ENCODE measurements at regions not wholly inside any gene's neighbourhood (a gene's known extent, or its start where the extent isn't known, plus 50 kb on each side); places are given as distances from the start of the nearest gene placed in this dataset.

- TF ChIP-seq CTCF (conservative IDR thresholded peaks at IDR 0.05; ENCODE audit: low read depth, low read length) (no peak), EZH2 (IDR thresholded peaks at IDR 0.05; ENCODE audit: borderline replicate concordance, low read depth, low read length, poor library complexity, severe bottlenecking) (no peak)
These were observed 945.7 kb upstream of the LRRTM1 start for GRCh38 chr2:81250270-81250669.

Measured in A673 (cell line).